OCI-LY3 (cell line): ENCODE measurements at regions not wholly inside any gene's neighbourhood (a gene's known extent, or its start where the extent isn't known, plus 50 kb on each side); places are given as distances from the start of the nearest gene placed in this dataset.

Experiments used
- EZH2phosphoT487 ChIP-seq: fragments of 200-600 bp; shearing (Covaris generic); IDR thresholded peaks from 2 replicates; pipeline ENCODE4 v1.6.1; 2018; ENCODE audit warnings: antibody characterized with exemption, mixed run types, low read depth
- TF ChIP-seq, protein P1 (sequence below): fragments of 200-600, 300-600 bp; sonication (generic); IDR thresholded peaks from 2 replicates; pipeline ENCODE4 v1.5.1; 2014; ENCODE audit warnings: antibody characterized with exemption, low read length, low read depth

DNA sequence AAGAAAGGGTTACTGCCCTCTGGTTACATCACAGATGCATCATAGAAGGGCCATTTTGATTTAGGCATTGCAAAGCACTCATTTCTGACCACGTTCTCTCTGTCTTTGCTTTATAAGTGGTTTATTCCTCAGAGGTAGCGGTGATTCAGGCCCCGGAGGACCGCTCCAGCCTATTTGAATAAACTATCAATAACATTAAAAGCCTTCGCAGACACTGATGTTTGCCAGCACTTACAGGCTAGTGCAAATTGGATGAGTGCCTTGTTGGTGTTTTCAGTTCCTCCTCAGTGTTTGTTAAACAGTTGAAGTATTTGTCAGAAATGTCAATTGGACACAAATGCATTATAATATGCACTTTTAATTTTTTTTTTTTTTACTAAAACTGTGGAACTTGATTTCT lies 120.2 kb downstream of the RXFP2 start:
- TF ChIP-seq, protein P1, sequence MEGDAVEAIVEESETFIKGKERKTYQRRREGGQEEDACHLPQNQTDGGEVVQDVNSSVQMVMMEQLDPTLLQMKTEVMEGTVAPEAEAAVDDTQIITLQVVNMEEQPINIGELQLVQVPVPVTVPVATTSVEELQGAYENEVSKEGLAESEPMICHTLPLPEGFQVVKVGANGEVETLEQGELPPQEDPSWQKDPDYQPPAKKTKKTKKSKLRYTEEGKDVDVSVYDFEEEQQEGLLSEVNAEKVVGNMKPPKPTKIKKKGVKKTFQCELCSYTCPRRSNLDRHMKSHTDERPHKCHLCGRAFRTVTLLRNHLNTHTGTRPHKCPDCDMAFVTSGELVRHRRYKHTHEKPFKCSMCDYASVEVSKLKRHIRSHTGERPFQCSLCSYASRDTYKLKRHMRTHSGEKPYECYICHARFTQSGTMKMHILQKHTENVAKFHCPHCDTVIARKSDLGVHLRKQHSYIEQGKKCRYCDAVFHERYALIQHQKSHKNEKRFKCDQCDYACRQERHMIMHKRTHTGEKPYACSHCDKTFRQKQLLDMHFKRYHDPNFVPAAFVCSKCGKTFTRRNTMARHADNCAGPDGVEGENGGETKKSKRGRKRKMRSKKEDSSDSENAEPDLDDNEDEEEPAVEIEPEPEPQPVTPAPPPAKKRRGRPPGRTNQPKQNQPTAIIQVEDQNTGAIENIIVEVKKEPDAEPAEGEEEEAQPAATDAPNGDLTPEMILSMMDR, result no peak
- no peak for TF ChIP-seq EZH2phosphoT487
